CD4-positive, alpha-beta memory T cell (primary cell): ENCODE measurements at regions not wholly inside any gene's neighbourhood (a gene's known extent, or its start where the extent isn't known, plus 50 kb on each side); places are given as distances from the start of the nearest gene placed in this dataset.
"Not testable (repeated sequence)": the region's sequence is repeated elsewhere in the genome, so short reads cannot be mapped to it uniquely, and the experiment has no call there.

Experiments
- CTCF ChIA-PET: fragments of 350-600 bp; sonication (Branson Sonifier 250); formaldehyde crosslinking; loops from one replicate; lab custom pipeline; 2021; ENCODE audit warnings: inconsistent platforms; ENCODE audit not compliant: partially characterized antibody; lab: Charles Lee
- POLR2A ChIA-PET: fragments of 350-600 bp; sonication (Branson Sonifier 250); formaldehyde crosslinking; loops from one replicate; lab custom pipeline; 2021; ENCODE audit not compliant: partially characterized antibody; lab: Charles Lee
- DNase-seq, 5 donors: peaks; one replicate each; pipeline versions ENCODE4 v3.0.0 to v3.0.0-alpha.2; 2020 to 2022; ENCODE audit warnings: mixed read lengths in 1 of 5
- H3K27ac ChIP-seq: one replicate; pipeline ENCODE4 v1.7.0; 2013; ENCODE audit warnings: low read depth, low read length
- H3K27me3 ChIP-seq: 2 replicates; pipeline ENCODE4 v1.7.0; 2013; ENCODE audit warnings: mild to moderate bottlenecking, low read length, moderate library complexity; ENCODE audit not compliant: insufficient read depth
- H3K36me3 ChIP-seq: 2 replicates; pipeline ENCODE4 v1.7.0; 2013; ENCODE audit warnings: mild to moderate bottlenecking, low read length, moderate library complexity; ENCODE audit not compliant: insufficient read depth
- H3K4me1 ChIP-seq: 2 replicates; pipeline ENCODE4 v1.7.0; 2013; ENCODE audit warnings: mild to moderate bottlenecking, low read length, moderate library complexity; ENCODE audit not compliant: insufficient read depth
- H3K4me3 ChIP-seq, 2 donors: one replicate each; pipeline ENCODE4 v1.7.0; 2013; ENCODE audit warnings: low read length in 2 of 2, mild to moderate bottlenecking in 1 of 2
- H3K9me3 ChIP-seq, 2 donors: one replicate each; pipeline ENCODE4 v1.7.0; 2013; ENCODE audit warnings: low read length in 2 of 2, control low read depth in 1 of 2; ENCODE audit not compliant: control insufficient read depth in 1 of 2
- H3K27ac Mint-ChIP-seq, 7 donors: one replicate each; pipeline ENCODE4 v1.8.0; 2020 to 2021; ENCODE audit warnings: mixed read lengths in 7 of 7, mild to moderate bottlenecking in 6 of 7, inconsistent platforms in 3 of 7, moderate library complexity in 3 of 7
- H3K27me3 Mint-ChIP-seq, 2 donors: one replicate each; pipeline ENCODE4 v1.8.0; 2020 to 2021; ENCODE audit warnings: mixed read lengths in 2 of 2
- H3K36me3 Mint-ChIP-seq, 2 donors: one replicate each; pipeline ENCODE4 v1.8.0; 2020 to 2021; ENCODE audit warnings: mixed read lengths in 2 of 2, inconsistent platforms in 1 of 2, mild to moderate bottlenecking in 1 of 2
- H3K4me1 Mint-ChIP-seq, 4 donors: one replicate each; pipeline ENCODE4 v1.8.0; 2020 to 2021; ENCODE audit warnings: mixed read lengths in 4 of 4, mild to moderate bottlenecking in 1 of 4
- H3K4me3 Mint-ChIP-seq, 8 donors: one replicate each; pipeline ENCODE4 v1.8.0; 2020 to 2021; ENCODE audit warnings: mixed read lengths in 8 of 8, mild to moderate bottlenecking in 7 of 8, moderate library complexity in 6 of 8, inconsistent platforms in 3 of 8
- H3K9me3 Mint-ChIP-seq, 8 donors: one replicate each; pipeline ENCODE4 v1.8.0; 2020 to 2021; ENCODE audit warnings: mixed read lengths in 8 of 8, mild to moderate bottlenecking in 5 of 8, inconsistent platforms in 3 of 8, moderate library complexity in 1 of 8
- intact Hi-C: fragments of 100-400 bp; cut with micrococcal nuclease; formaldehyde crosslinking; loops from one replicate; pipeline ENCODE4 v1.15.1; 2023

DNA sequence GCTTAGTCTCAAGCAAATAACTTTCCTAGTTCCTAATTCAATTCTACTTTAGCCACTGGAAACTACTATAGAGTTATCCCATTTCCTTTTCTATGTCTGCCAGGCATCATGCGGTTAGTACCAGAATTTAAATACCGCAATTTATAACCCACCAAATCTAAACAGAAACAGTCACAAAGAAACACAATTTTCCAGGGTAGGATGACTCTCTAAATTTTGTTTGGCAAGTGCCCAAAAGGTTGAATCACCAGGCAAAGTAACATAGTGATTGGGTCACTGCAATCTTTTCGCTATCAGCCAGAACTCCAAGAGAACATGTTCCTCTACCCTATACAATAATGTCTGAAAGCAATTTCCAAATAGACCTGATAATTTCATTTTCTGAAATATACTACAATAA is 240.2 kb upstream of the GRIA3 start:
- H3K36me3 ChIP-seq: no peaks in the 10 kb centered on the region
- intact Hi-C loops: no loop called here
- no peaks in the 10 kb centered on the region for H3K4me1 Mint-ChIP-seq
- no peaks in the 10 kb centered on the region for H3K36me3 Mint-ChIP-seq
- no peak overlapping the region for H3K27ac ChIP-seq
- ChIA-PET POLR2A (no interaction called here), CTCF (no interaction called here)
- H3K4me1 ChIP-seq: no peaks in the 10 kb centered on the region
- no peak overlapping the region for H3K27ac Mint-ChIP-seq
- no peak overlapping the region for H3K4me3 Mint-ChIP-seq
- no peak overlapping the region for H3K4me3 ChIP-seq
- DNase-seq: no peak
- no peaks in the 10 kb centered on the region for H3K9me3 ChIP-seq
- no peaks in the 10 kb centered on the region for H3K27me3 ChIP-seq
- no peaks in the 10 kb centered on the region for H3K27me3 Mint-ChIP-seq
- H3K9me3 Mint-ChIP-seq: peaks cover 0 to 7% (median 1%) of the 10 kb centered on the region in 8 donors

DNA sequence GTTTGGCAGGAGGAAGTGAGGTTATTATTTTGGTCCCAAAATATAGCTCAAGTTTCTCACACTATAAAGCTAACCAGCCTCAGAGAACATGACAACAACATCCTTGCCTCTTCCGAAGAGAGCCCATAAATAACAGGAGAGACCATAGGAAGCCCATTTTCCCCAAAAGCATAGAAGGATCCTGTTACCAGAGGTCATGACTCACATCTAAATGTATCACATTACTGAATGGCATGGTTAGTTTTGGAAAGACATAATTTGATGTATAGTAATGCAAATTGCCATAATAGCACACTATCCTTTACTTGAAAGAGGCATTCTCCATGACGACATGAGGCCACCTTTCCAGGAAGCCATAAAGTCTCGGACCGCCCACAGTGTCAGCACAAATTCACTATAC is 238.8 kb upstream of the GRIA3 start:
- no peaks in the 10 kb centered on the region for H3K27me3 Mint-ChIP-seq
- Histone ChIP-seq H3K9me3 (no peaks in the 10 kb centered on the region), H3K27me3 (no peaks in the 10 kb centered on the region), H3K4me3 (no peak overlapping the region), H3K4me1 (no peaks in the 10 kb centered on the region), H3K27ac (no peak overlapping the region), H3K36me3 (no peaks in the 10 kb centered on the region)
- intact Hi-C loops: no loop called here
- ChIA-PET CTCF (no interaction called here), POLR2A (no interaction called here)
- H3K4me1 Mint-ChIP-seq: no peaks in the 10 kb centered on the region
- no peak overlapping the region for H3K27ac Mint-ChIP-seq
- DNase-seq: no peak
- peaks cover 0 to 7% (median 1%) of the 10 kb centered on the region in 8 donors for H3K9me3 Mint-ChIP-seq
- H3K4me3 Mint-ChIP-seq: no peak overlapping the region
- H3K36me3 Mint-ChIP-seq: no peaks in the 10 kb centered on the region

DNA sequence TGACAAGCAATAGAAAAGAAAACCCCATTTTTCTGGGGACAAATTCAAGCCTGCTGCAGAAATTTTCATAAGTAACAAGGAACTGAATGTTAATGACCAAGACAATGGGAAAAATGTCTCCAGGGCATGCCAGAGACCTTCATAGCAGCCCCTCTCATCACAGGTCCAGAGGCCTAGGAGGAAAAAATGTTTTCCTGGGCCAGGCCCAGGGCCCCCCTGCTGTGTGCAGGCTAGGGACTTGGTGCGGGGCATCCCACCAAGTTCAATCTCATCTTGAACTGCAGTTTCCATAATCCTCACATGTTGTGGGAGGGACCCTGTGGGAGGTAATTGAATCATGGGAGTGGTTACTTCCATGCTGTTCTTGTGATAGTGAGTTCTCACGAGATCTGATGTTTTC is 211.5 kb upstream of the GRIA3 start:
- Histone ChIP-seq H3K4me1 (no peaks in the 10 kb centered on the region), H3K36me3 (no peaks in the 10 kb centered on the region), H3K27me3 (no peaks in the 10 kb centered on the region), H3K27ac (no peak overlapping the region), H3K4me3 (no peak overlapping the region), H3K9me3 (no peaks in the 10 kb centered on the region)
- Mint-ChIP-seq H3K27me3 (no peaks in the 10 kb centered on the region), H3K9me3 (peaks cover 0 to 6% (median 3%) of the 10 kb centered on the region in 8 donors), H3K4me1 (peaks cover 0 to 2% (median 0%) of the 10 kb centered on the region in 4 donors), H3K4me3 (no peak overlapping the region), H3K36me3 (no peaks in the 10 kb centered on the region), H3K27ac (no peak overlapping the region)
- POLR2A ChIA-PET: no interaction called here
- intact Hi-C loops: no loop called here
- no peak for DNase-seq
- CTCF ChIA-PET: no interaction called here

DNA sequence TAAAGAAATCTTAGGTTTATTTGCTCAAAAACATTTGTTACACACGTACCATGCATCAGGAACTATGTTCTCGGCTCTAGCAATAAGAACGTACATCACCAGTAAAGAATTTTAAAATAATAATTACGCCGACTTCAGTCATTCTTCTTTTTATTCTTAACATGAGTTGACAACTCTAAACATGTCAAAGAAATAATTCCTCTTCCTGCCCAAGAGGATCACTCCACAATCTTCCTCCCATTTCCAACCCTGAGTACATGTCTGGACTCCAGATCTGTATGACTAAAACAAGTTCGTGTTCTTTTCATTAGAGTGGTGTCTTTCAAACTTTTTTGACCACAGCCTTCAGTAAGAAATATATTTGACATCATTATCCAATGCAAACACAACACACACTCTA is 201.6 kb upstream of the GRIA3 start:
- no peaks in the 10 kb centered on the region for H3K4me1 ChIP-seq
- no peaks in the 10 kb centered on the region for H3K4me1 Mint-ChIP-seq
- no peak overlapping the region for H3K4me3 ChIP-seq
- H3K27ac Mint-ChIP-seq: no peak overlapping the region
- H3K36me3 Mint-ChIP-seq: no peaks in the 10 kb centered on the region
- H3K27me3 Mint-ChIP-seq: no peaks in the 10 kb centered on the region
- no peak overlapping the region for H3K27ac ChIP-seq
- H3K9me3 ChIP-seq: no peaks in the 10 kb centered on the region
- H3K27me3 ChIP-seq: no peaks in the 10 kb centered on the region
- no peaks in the 10 kb centered on the region for H3K36me3 ChIP-seq
- no peak overlapping the region for H3K4me3 Mint-ChIP-seq
- DNase-seq: no peak
- intact Hi-C loops: no loop called here
- ChIA-PET CTCF (no interaction called here), POLR2A (no interaction called here)
- H3K9me3 Mint-ChIP-seq: peaks cover 0 to 3% (median 0%) of the 10 kb centered on the region in 8 donors

DNA sequence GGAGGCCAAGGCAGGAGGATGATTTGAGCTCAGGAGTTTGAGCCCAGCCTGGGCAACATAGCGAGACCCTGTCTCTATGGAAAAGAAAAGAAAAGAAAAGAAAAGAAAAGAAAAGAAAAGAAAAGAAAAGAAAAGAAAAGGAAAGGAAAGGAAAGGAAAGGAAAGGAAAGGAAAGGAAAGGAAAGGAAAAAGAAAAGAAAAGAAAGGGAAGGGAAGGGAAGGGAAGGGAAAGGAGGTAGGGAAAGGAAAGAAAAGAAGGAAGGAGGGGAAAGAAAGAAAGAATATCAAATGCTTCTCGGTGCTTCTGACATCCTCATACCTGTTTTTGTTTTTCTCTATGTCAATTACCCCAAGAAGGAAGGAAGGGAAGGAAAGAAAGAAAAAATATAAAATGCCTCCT is 181.2 kb upstream of the GRIA3 start:
- DNase-seq, H3K27me3 ChIP-seq, H3K4me3 ChIP-seq, CTCF ChIA-PET, POLR2A ChIA-PET, H3K36me3 Mint-ChIP-seq, H3K9me3 ChIP-seq, H3K4me3 Mint-ChIP-seq, H3K27ac Mint-ChIP-seq, H3K27me3 Mint-ChIP-seq, H3K9me3 Mint-ChIP-seq, H3K4me1 ChIP-seq, H3K36me3 ChIP-seq, H3K27ac ChIP-seq, H3K4me1 Mint-ChIP-seq, intact Hi-C loops: not testable (repeated sequence)

DNA sequence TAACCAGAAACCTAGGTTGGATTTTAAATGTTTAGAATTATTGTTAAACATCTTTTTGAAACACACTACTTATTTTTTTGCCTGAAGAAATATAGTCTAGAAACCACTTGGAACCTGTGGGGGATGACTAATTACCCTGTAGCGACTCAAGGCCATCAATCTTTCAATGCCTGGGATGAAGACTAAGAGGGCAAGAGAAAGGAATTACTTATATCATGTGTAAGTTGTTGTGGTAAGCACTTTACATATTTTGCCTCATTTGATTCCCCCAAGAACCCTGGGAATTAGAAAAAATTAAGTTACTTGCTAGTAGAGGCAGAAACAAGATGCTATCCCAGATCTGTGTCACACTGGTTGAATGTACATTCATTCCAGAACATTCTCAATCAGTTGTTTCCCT is 170.9 kb upstream of the GRIA3 start:
- Mint-ChIP-seq H3K9me3 (peaks cover 0 to 13% (median under 1%) of the 10 kb centered on the region in 8 donors), H3K36me3 (no peaks in the 10 kb centered on the region), H3K27ac (no peak overlapping the region), H3K27me3 (no peaks in the 10 kb centered on the region), H3K4me3 (no peak overlapping the region), H3K4me1 (no peaks in the 10 kb centered on the region)
- H3K27me3 ChIP-seq: no peaks in the 10 kb centered on the region
- no peaks in the 10 kb centered on the region for H3K4me1 ChIP-seq
- no peak overlapping the region for H3K27ac ChIP-seq
- CTCF ChIA-PET: no interaction called here
- POLR2A ChIA-PET: no interaction called here
- DNase-seq: no peak
- H3K36me3 ChIP-seq: no peaks in the 10 kb centered on the region
- intact Hi-C loops: no loop called here
- no peaks in the 10 kb centered on the region for H3K9me3 ChIP-seq
- H3K4me3 ChIP-seq: no peak overlapping the region

DNA sequence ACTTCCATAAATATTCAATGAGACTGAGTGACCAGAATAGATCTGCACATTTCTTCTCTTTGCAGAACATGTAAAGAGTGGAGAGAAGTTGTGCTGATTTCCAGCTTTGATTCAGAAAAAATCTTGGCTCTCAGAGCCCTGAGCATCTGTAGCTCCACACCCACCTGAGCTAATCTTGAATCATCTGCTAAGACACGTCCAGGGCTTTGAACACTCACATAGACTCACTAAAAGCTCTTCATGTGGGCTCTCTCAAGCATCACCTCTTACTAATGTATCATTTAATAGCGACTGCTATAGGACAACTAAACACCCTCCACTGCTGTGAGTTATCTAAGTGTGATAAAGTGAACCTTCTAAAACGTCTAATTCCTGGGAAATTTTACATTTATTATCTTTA is 147.7 kb upstream of the GRIA3 start:
- CTCF ChIA-PET: no interaction called here
- H3K4me1 Mint-ChIP-seq: no peaks in the 10 kb centered on the region
- H3K36me3 ChIP-seq: no peaks in the 10 kb centered on the region

DNA sequence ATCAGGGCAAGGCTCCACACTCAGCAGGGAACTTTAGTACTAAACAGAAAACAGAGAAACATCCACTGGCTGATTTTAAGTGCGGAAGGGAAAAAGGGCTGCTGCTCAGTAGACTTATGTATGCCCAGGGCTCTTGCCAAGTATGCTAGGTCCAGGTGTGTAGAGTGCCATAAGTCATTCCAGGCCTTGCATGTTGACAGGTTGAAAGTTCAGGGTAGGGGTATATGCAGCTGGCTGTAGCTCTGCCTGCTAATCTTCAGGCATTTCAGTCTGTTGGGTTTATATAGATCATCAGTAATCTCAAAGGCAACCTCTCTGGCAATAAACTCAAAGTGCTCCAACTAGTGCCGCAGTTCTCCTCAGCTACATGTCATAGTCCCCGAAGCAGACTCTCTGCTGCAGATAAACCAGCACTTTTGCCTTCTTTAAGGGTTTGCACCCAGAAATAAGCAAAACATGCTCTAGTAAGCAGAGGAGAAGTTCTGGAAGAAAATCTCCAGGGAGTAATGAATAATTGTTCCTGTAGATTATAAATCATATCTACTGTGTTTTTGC is 134.9 kb upstream of the GRIA3 start:
- no peak overlapping the region for H3K27ac ChIP-seq
- H3K4me1 Mint-ChIP-seq: no peaks in the 10 kb centered on the region
- CTCF ChIA-PET: no interaction called here
- no peak overlapping the region for H3K4me3 Mint-ChIP-seq
- peaks cover 0 to 9% (median under 1%) of the 10 kb centered on the region in 8 donors for H3K9me3 Mint-ChIP-seq
- H3K9me3 ChIP-seq: no peaks in the 10 kb centered on the region
- no peaks in the 10 kb centered on the region for H3K36me3 Mint-ChIP-seq
- no peak for DNase-seq
- H3K27me3 ChIP-seq: no peaks in the 10 kb centered on the region
- H3K4me3 ChIP-seq: no peak overlapping the region
- H3K4me1 ChIP-seq: no peaks in the 10 kb centered on the region
- intact Hi-C loops: no loop called here
- no peaks in the 10 kb centered on the region for H3K27me3 Mint-ChIP-seq
- no peaks in the 10 kb centered on the region for H3K36me3 ChIP-seq
- H3K27ac Mint-ChIP-seq: no peak overlapping the region
- POLR2A ChIA-PET: no interaction called here

More for the DNA sequence above, 147.7 kb upstream of the GRIA3 start:
- peaks cover 0 to 1% of the 10 kb centered on the region in 2 donors for H3K27me3 Mint-ChIP-seq
- H3K36me3 Mint-ChIP-seq: no peaks in the 10 kb centered on the region
- H3K4me3 Mint-ChIP-seq: no peak overlapping the region
- DNase-seq: no peak
- POLR2A ChIA-PET: no interaction called here
- Histone ChIP-seq H3K9me3 (no peaks in the 10 kb centered on the region), H3K4me3 (no peak overlapping the region), H3K4me1 (no peaks in the 10 kb centered on the region), H3K27ac (no peak overlapping the region), H3K27me3 (no peaks in the 10 kb centered on the region)
- peaks cover 0 to 2% (median 0%) of the 10 kb centered on the region in 8 donors for H3K9me3 Mint-ChIP-seq
- H3K27ac Mint-ChIP-seq: no peak overlapping the region
- intact Hi-C loops: no loop called here
